ENCODE measurements at regions not wholly inside any gene's neighbourhood (a gene's known extent, or its start where the extent isn't known, plus 50 kb on each side); places are given as distances from the start of the nearest gene placed in this dataset.

GRCh38 chr14:22088614-22089342 lies 415.2 kb upstream of the OR4E1 start:
- DNase-seq, result no peak

- no peak for DNase-seq
Measured at GRCh38 chr14:22086131-22086530, 412.5 kb upstream of the OR4E1 start.

- peak; percentile 71 for DNase-seq
Measured at GRCh38 chr14:22084393-22085281, 411.0 kb upstream of the OR4E1 start.

GRCh38 chr14:22081337-22081736 lies 407.7 kb upstream of the OR4E1 start:
- no peak for DNase-seq

- no peak for DNase-seq
Measured at GRCh38 chr14:22079766-22080165, 406.1 kb upstream of the OR4E1 start.

GRCh38 chr14:22073801-22074200 lies 400.2 kb upstream of the OR4E1 start:
- DNase-seq, result no peak

GRCh38 chr14:22071006-22071405 lies 397.4 kb upstream of the OR4E1 start:
- DNase-seq, result no peak

- DNase-seq, result no peak
Measured at GRCh38 chr14:22070119-22070982, 396.7 kb upstream of the OR4E1 start.

- DNase-seq, result no peak
Measured at GRCh38 chr14:22065347-22065746, 391.7 kb upstream of the OR4E1 start.

GRCh38 chr14:22059201-22059600 lies 385.6 kb upstream of the OR4E1 start:
- no peak for DNase-seq

GRCh38 chr14:22052795-22053194 lies 379.2 kb upstream of the OR4E1 start:
- DNase-seq, result peak; percentile 31

GRCh38 chr14:22047115-22047514 lies 373.5 kb upstream of the OR4E1 start:
- DNase-seq, result peak; percentile 68

GRCh38 chr14:22046063-22046462 lies 372.4 kb upstream of the OR4E1 start:
- DNase-seq, result no peak

GRCh38 chr14:22044193-22044592 lies 370.6 kb upstream of the OR4E1 start:
- no peak for DNase-seq

GRCh38 chr14:22040781-22041125 lies 367.1 kb upstream of the OR4E1 start:
- DNase-seq, result no peak

GRCh38 chr14:22039938-22040780 lies 366.5 kb upstream of the OR4E1 start:
- peak; percentile 28 for DNase-seq

- no peak for DNase-seq
Measured at GRCh38 chr14:22036541-22037239, 363.1 kb upstream of the OR4E1 start.

GRCh38 chr14:22026527-22026926 lies 352.9 kb upstream of the OR4E1 start:
- no peak for DNase-seq

GRCh38 chr14:22025879-22026278 lies 352.3 kb upstream of the OR4E1 start:
- no peak for DNase-seq

GRCh38 chr14:22024137-22024536 lies 350.5 kb upstream of the OR4E1 start:
- DNase-seq, result peak; percentile 79

- DNase-seq, result no peak
Measured at GRCh38 chr14:22018890-22019289, 345.3 kb upstream of the OR4E1 start.

- no peak for DNase-seq
Measured at GRCh38 chr14:22012452-22012851, 338.8 kb upstream of the OR4E1 start.
